Activated CD8-positive, alpha-beta T cell treated with anti-CD3 and anti-CD28 coated beads for 36 hours (primary cell): ENCODE measurements at regions not wholly inside any gene's neighbourhood (a gene's known extent, or its start where the extent isn't known, plus 50 kb on each side); places are given as distances from the start of the nearest gene placed in this dataset.

Experiments used
- ATAC-seq: fragments of 200-7000 bp; cut with Tn5 transposase; one replicate; pipeline ENCODE4 v1.10.0; 2021; ENCODE audit warnings: mild to moderate bottlenecking, moderate library complexity
- CTCF ChIA-PET: fragments of 350-600 bp; sonication (Branson Sonifier 250); formaldehyde crosslinking; loops from one replicate; lab custom pipeline; 2021; ENCODE audit warnings: antibody characterized with exemption; lab: Charles Lee
- POLR2A ChIA-PET: fragments of 350-600 bp; sonication (Branson Sonifier 250); formaldehyde crosslinking; loops from one replicate; lab custom pipeline; 2021; ENCODE audit warnings: antibody characterized with exemption; lab: Charles Lee
- DNase-seq: peaks from one replicate; pipeline ENCODE4 v3.0.0-alpha.2; 2020
- H3K27ac Mint-ChIP-seq: one replicate; pipeline ENCODE4 v1.8.0; 2021; ENCODE audit warnings: mild to moderate bottlenecking, mixed read lengths
- H3K27me3 Mint-ChIP-seq: one replicate; pipeline ENCODE4 v1.8.0; 2021; ENCODE audit warnings: mixed read lengths
- H3K36me3 Mint-ChIP-seq: one replicate; pipeline ENCODE4 v1.8.0; 2021; ENCODE audit warnings: low read depth, mixed read lengths
- H3K4me1 Mint-ChIP-seq: one replicate; pipeline ENCODE4 v1.8.0; 2021; ENCODE audit warnings: low read depth, mixed read lengths
- H3K4me3 Mint-ChIP-seq: one replicate; pipeline ENCODE4 v1.8.0; 2021; ENCODE audit warnings: mild to moderate bottlenecking, moderate library complexity, mixed read lengths
- H3K9me3 Mint-ChIP-seq: one replicate; pipeline ENCODE4 v1.8.0; 2021; ENCODE audit warnings: mixed read lengths
- CTCF ChIP-seq: fragments of 200-600 bp; IDR thresholded peaks from one replicate; pipeline ENCODE4 v1.8.0; 2022; ENCODE audit warnings: antibody characterized with exemption, mild to moderate bottlenecking
- intact Hi-C: fragments of 100-400 bp; cut with micrococcal nuclease; formaldehyde crosslinking; loops from one replicate; pipeline ENCODE4 v1.10.0; 2022

- no peak overlapping the region for H3K27ac Mint-ChIP-seq
- H3K4me3 Mint-ChIP-seq: no peak overlapping the region
- ATAC-seq (no peak), DNase-seq (no peak)
- no peaks in the 10 kb centered on the region for H3K27me3 Mint-ChIP-seq
- intact Hi-C loops: no loop called here
- TF ChIP-seq CTCF: peak; percentile 22
- no peaks in the 10 kb centered on the region for H3K36me3 Mint-ChIP-seq
- no peaks in the 10 kb centered on the region for H3K4me1 Mint-ChIP-seq
- peaks cover 1% of the 10 kb centered on the region for H3K9me3 Mint-ChIP-seq
- ChIA-PET POLR2A (no interaction called here), CTCF (no interaction called here)
Measured at GRCh38 chr10:64502936-64503335, 981.7 kb downstream of the REEP3 start.

GRCh38 chr10:64503429-64503828 is 982.2 kb downstream of the REEP3 start:
- ATAC-seq (no peak), DNase-seq (no peak)
- intact Hi-C loops: no loop called here
- Mint-ChIP-seq H3K27me3 (no peaks in the 10 kb centered on the region), H3K27ac (no peak overlapping the region), H3K36me3 (no peaks in the 10 kb centered on the region), H3K9me3 (peaks cover 1% of the 10 kb centered on the region), H3K4me1 (no peaks in the 10 kb centered on the region), H3K4me3 (no peak overlapping the region)
- ChIA-PET CTCF (no interaction called here), POLR2A (no interaction called here)
- TF ChIP-seq CTCF: no peak

GRCh38 chr10:64505501-64505900 is 984.3 kb downstream of the REEP3 start:
- ChIA-PET POLR2A (no interaction called here), CTCF (no interaction called here)
- Mint-ChIP-seq H3K9me3 (peaks cover 1% of the 10 kb centered on the region), H3K4me1 (no peaks in the 10 kb centered on the region), H3K27ac (no peak overlapping the region), H3K27me3 (no peaks in the 10 kb centered on the region), H3K36me3 (no peaks in the 10 kb centered on the region), H3K4me3 (no peak overlapping the region)
- ATAC-seq: no peak
- no peak for DNase-seq
- intact Hi-C loops: no loop called here
- TF ChIP-seq CTCF: no peak

- POLR2A ChIA-PET: no interaction called here
- CTCF ChIA-PET: no interaction called here
- Mint-ChIP-seq H3K4me3 (no peak overlapping the region), H3K27me3 (no peaks in the 10 kb centered on the region), H3K4me1 (no peaks in the 10 kb centered on the region), H3K36me3 (no peaks in the 10 kb centered on the region), H3K27ac (no peak overlapping the region), H3K9me3 (peaks cover under 1% of the 10 kb centered on the region)
- intact Hi-C loops: no loop called here
- ATAC-seq (no peak), DNase-seq (no peak)
- TF ChIP-seq CTCF: no peak
Measured at GRCh38 chr10:64506963-64507362, 985.8 kb downstream of the REEP3 start.

GRCh38 chr10:64507651-64508028 is 986.4 kb downstream of the REEP3 start:
- intact Hi-C loops: no loop called here
- CTCF ChIA-PET: no interaction called here
- H3K36me3 Mint-ChIP-seq: no peaks in the 10 kb centered on the region

More at GRCh38 chr10:64507651-64508028, 986.4 kb downstream of the REEP3 start:
- no peak overlapping the region for H3K27ac Mint-ChIP-seq
- no peak for TF ChIP-seq CTCF
- no peak for ATAC-seq
- no peak overlapping the region for H3K4me3 Mint-ChIP-seq
- POLR2A ChIA-PET: no interaction called here
- no peaks in the 10 kb centered on the region for H3K4me1 Mint-ChIP-seq
- no peaks in the 10 kb centered on the region for H3K9me3 Mint-ChIP-seq
- no peak for DNase-seq
- H3K27me3 Mint-ChIP-seq: no peaks in the 10 kb centered on the region
